HepG2 (cell line): ENCODE measurements at regions not wholly inside any gene's neighbourhood (a gene's known extent, or its start where the extent isn't known, plus 50 kb on each side); places are given as distances from the start of the nearest gene placed in this dataset.
"Not testable (repeated sequence)": the region's sequence is repeated elsewhere in the genome, so short reads cannot be mapped to it uniquely, and the experiment has no call there.

Source experiments
- BRF2 ChIP-seq: sonication (generic); formaldehyde crosslinking; IDR thresholded peaks from 2 replicates; pipeline ENCODE4 v1.8.1; 2022; ENCODE audit warnings: mild to moderate bottlenecking, missing genetic modification reagents
- EED ChIP-seq: sonication (generic); formaldehyde crosslinking; IDR thresholded peaks from 2 replicates; pipeline ENCODE4 v1.5.0; 2020; ENCODE audit warnings: mild to moderate bottlenecking, missing genetic modification reagents
- FOXO4 ChIP-seq: sonication (generic); formaldehyde crosslinking; conservative IDR thresholded peaks from 2 replicates; pipeline ENCODE4 v1.8.1; 2023; ENCODE audit warnings: missing genetic modification reagents
- MYPOP ChIP-seq: sonication (generic); formaldehyde crosslinking; IDR thresholded peaks from 2 replicates; pipeline ENCODE4 v1.8.1; 2023; ENCODE audit warnings: mild to moderate bottlenecking, moderate library complexity, missing genetic modification reagents
- YY1 ChIP-seq: IDR thresholded peaks from 2 replicates; pipeline ENCODE4 v1.6.1; 2011; ENCODE audit warnings: low read length, low read depth, moderate library complexity, mild to moderate bottlenecking; ENCODE audit not compliant: insufficient read depth, insufficient replicate concordance
- ZNF772 ChIP-seq: sonication (generic); formaldehyde crosslinking; IDR thresholded peaks from 2 replicates; pipeline ENCODE4 v1.5.0; 2020; ENCODE audit warnings: mild to moderate bottlenecking, missing genetic modification reagents
- TF ChIP-seq, protein P1 (sequence below): sonication (generic); formaldehyde crosslinking; IDR thresholded peaks from 2 replicates; pipeline ENCODE4 v1.8.0; 2022; ENCODE audit warnings: missing genetic modification reagents, mild to moderate bottlenecking, moderate library complexity, borderline replicate concordance

DNA sequence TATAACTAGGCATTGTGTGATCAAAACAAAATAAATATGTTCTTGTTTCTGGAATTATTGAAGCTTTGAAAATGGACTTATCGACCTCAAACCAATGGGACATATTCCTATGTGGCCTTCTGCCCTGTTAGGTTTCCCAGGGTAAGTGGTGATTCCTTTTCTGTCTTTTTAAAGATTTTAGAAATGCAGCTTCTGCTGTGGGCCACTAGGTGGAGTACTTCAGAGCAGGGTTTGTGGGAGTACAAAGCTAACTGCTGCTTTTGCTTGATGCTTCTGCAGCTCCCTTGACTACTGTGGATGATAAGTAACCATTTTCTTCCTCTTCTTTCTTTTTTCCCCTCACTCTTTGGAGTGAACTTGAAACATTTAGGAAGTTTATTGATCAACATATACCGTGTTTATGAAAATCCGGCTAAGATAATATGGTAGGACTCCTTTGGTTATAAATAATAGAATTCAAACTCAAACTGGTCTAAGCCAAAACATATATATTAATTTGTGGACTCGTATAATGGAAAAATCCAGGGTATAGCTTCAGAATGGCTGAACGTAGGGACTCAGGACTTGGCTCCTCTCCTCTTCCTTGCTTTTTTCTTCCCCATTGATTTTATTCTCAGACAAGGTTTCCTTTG lies 1737.7 kb upstream of the DEFB115 start:
- TF ChIP-seq BRF2 (CRISPR knock-in tag); MYPOP (CRISPR knock-in tag); EED (CRISPR knock-in tag); FOXO4 (CRISPR knock-in tag); ZNF772 (CRISPR knock-in tag); YY1: not testable (repeated sequence)
- TF ChIP-seq, protein P1, sequence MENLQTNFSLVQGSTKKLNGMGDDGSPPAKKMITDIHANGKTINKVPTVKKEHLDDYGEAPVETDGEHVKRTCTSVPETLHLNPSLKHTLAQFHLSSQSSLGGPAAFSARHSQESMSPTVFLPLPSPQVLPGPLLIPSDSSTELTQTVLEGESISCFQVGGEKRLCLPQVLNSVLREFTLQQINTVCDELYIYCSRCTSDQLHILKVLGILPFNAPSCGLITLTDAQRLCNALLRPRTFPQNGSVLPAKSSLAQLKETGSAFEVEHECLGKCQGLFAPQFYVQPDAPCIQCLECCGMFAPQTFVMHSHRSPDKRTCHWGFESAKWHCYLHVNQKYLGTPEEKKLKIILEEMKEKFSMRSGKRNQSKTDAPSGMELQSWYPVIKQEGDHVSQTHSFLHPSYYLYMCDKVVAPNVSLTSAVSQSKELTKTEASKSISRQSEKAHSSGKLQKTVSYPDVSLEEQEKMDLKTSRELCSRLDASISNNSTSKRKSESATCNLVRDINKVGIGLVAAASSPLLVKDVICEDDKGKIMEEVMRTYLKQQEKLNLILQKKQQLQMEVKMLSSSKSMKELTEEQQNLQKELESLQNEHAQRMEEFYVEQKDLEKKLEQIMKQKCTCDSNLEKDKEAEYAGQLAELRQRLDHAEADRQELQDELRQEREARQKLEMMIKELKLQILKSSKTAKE (CRISPR knock-in tag), result not testable (repeated sequence)
